Suprapubic skin (tissue), 4 donors: ENCODE measurements at regions not wholly inside any gene's neighbourhood (a gene's known extent, or its start where the extent isn't known, plus 50 kb on each side); places are given as distances from the start of the nearest gene placed in this dataset.

Source experiments
- EP300 ChIP-seq: sonication (generic); formaldehyde crosslinking; IDR thresholded peaks from one replicate; pipeline ENCODE4 v1.6.1; 2017; ENCODE audit warnings: antibody characterized with exemption
- POLR2AphosphoS5 ChIP-seq, 3 donors: sonication (generic); formaldehyde crosslinking; IDR thresholded peaks; one replicate each; pipeline ENCODE4 v1.6.1; 2017; ENCODE audit warnings: antibody characterized with exemption in 3 of 3
- TF ChIP-seq, protein P1 (sequence below), 2 donors: fragments of 200-600 bp in 1 of 2; fragments of 450-650 bp in 1 of 2; sonication (generic) in 1 of 2; IDR thresholded peaks; one replicate each; pipeline ENCODE4 v1.5.1; 2016 to 2019; ENCODE audit warnings: antibody characterized with exemption in 2 of 2, mild to moderate bottlenecking in 1 of 2, moderate library complexity in 1 of 2

DNA sequence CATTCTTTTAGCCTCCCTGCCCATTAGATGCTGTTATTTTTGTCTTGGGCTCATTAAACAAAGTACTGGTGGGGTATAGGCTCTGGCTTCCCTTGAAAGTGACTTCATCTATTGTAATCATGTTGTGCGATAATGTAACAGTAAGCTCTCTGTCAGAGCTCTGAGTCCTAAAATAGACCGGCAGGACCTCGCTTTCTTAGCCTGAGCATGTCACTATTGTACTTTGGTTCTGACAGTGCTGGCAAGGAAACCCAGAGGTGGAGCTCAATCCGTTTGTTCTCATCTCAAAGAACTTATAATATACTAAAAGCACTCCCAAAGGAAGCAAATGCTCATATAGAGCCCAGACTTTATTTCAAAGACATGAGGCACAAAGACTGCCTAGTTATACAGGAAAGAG lies 339.1 kb upstream of the CCNH start:
- TF ChIP-seq EP300 (no peak), POLR2AphosphoS5 (IDR thresholded peaks at IDR 0.05) (no peak)
- TF ChIP-seq, protein P1, sequence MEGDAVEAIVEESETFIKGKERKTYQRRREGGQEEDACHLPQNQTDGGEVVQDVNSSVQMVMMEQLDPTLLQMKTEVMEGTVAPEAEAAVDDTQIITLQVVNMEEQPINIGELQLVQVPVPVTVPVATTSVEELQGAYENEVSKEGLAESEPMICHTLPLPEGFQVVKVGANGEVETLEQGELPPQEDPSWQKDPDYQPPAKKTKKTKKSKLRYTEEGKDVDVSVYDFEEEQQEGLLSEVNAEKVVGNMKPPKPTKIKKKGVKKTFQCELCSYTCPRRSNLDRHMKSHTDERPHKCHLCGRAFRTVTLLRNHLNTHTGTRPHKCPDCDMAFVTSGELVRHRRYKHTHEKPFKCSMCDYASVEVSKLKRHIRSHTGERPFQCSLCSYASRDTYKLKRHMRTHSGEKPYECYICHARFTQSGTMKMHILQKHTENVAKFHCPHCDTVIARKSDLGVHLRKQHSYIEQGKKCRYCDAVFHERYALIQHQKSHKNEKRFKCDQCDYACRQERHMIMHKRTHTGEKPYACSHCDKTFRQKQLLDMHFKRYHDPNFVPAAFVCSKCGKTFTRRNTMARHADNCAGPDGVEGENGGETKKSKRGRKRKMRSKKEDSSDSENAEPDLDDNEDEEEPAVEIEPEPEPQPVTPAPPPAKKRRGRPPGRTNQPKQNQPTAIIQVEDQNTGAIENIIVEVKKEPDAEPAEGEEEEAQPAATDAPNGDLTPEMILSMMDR (IDR thresholded peaks at IDR 0.05) = no peak
